ENCODE measurements at regions not wholly inside any gene's neighbourhood (a gene's known extent, or its start where the extent isn't known, plus 50 kb on each side); places are given as distances from the start of the nearest gene placed in this dataset.
A peak's percentile ranks its signal among the peaks of the same experiment; 100 is the strongest.

GRCh38 chr6:112502351-112503090 lies 155.4 kb downstream of the RFPL4B start:
- no peak overlapping the region for H3K4me3 ChIP-seq (replicated peaks; ENCODE audit: low read depth, low read length)
- no peak for DNase-seq (ENCODE audit: extremely low read depth, low read depth)
- TF ChIP-seq CTCF (IDR thresholded peaks at IDR 0.05; ENCODE audit: low read depth, low read length, missing control alignments): peak; percentile 22

DNA sequence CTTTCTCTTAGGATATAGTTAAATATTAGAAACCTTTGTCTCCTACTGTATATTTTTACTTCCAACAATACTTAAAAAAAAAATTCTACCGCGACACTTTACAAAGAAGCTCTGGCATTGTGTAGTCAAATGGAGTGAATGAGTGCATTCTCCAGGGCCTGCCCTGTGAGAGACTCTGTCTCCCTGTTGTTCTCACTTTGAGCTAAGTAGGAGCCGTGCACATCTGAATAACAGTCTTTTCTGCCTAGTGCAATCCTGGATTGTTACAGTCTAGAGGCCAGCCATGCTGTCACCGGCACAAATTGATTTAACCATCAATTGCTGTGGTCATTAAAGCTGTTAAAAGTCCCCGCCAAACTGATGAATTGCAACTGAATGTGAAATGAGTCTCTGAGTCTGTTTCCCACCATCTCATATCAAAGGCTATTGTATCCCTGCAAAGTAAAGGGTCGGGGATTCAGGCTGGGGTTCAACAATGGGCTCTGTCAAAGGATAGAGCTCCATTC lies 156.0 kb downstream of the RFPL4B start:
- DNase-seq (ENCODE audit: extremely low read depth, low read depth): no peak
- no peak overlapping the region for H3K4me3 ChIP-seq (replicated peaks; ENCODE audit: low read depth, low read length)
- TF ChIP-seq CTCF (IDR thresholded peaks at IDR 0.05; ENCODE audit: low read depth, low read length, missing control alignments): no peak

DNA sequence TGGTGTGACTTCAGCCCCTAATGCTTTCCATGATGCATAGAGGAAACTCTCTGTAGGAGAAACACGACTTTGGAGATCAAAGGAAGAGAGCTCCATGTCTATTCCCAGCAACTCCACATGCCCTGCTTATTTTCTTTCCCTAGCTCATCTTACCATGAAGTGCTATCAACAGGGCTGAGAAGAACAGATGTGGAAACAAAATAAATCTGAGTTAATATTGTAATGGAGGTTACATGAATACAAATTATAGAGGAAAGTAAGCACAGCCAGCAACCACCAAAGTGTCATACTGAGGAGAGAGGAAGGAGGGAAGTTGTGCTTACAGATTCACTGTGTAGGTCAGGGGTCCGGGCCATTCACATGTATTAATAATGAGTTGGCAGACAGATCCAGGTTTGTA lies 157.5 kb downstream of the RFPL4B start:
- TF ChIP-seq CTCF (IDR thresholded peaks at IDR 0.05; ENCODE audit: low read depth, low read length, missing control alignments): no peak
- no peak overlapping the region for H3K4me3 ChIP-seq (replicated peaks; ENCODE audit: low read depth, low read length)

DNA sequence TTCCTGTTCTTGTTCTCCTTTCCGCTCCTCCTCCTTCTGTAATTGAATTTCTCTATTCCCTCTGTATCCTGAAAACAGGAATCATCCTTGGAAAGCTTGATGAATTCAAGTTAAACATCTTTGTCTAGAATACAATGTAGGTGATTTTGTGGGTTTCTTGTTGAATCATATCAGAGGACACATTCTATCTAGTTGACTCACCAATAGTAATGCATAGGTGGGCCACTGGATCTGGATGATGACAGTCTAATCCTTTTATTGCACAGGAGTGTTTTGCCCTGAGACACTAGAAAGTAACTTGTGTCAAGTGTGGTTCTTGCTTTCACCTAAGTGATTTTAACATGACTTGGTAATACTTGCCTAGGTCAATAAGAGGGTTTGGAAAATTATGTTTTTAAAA lies 164.3 kb downstream of the RFPL4B start:
- no peak overlapping the region for H3K4me3 ChIP-seq (replicated peaks; ENCODE audit: low read depth, low read length)
- TF ChIP-seq CTCF (IDR thresholded peaks at IDR 0.05; ENCODE audit: low read depth, low read length, missing control alignments): no peak
- no peak for DNase-seq (ENCODE audit: extremely low read depth, low read depth)

More for the DNA sequence above, 157.5 kb downstream of the RFPL4B start:
- DNase-seq (ENCODE audit: extremely low read depth, low read depth): no peak

DNA sequence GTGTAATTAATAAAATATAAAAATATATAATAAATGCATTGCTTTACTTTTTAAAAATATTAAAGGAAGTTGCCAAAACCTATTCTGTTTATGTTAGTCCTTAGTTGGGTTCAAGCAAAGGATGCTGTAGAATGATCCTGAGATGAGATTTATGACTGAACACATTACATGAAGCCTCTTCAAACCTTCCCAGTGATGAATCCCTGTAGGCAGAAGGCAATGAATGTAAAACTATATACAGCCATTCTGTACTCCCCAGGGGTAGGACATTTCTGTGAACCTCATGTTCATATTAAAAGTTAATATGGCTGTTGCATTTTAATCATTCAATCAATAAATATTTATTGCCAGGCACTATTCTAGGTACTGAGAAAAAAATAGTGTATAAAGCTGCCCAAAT lies 166.0 kb downstream of the RFPL4B start:
- TF ChIP-seq CTCF (IDR thresholded peaks at IDR 0.05; ENCODE audit: low read depth, low read length, missing control alignments): no peak
- no peak overlapping the region for H3K4me3 ChIP-seq (replicated peaks; ENCODE audit: low read depth, low read length)
- DNase-seq (ENCODE audit: extremely low read depth, low read depth): no peak

- no peak overlapping the region for H3K4me3 ChIP-seq (replicated peaks; ENCODE audit: low read depth, low read length)
- no peak for TF ChIP-seq CTCF (IDR thresholded peaks at IDR 0.05; ENCODE audit: low read depth, low read length, missing control alignments)
- no peak for DNase-seq (ENCODE audit: extremely low read depth, low read depth)
Measured at GRCh38 chr6:112522587-112522986, 175.5 kb downstream of the RFPL4B start.
